ENCODE measurements at regions not wholly inside any gene's neighbourhood (a gene's known extent, or its start where the extent isn't known, plus 50 kb on each side); places are given as distances from the start of the nearest gene placed in this dataset.

DNA sequence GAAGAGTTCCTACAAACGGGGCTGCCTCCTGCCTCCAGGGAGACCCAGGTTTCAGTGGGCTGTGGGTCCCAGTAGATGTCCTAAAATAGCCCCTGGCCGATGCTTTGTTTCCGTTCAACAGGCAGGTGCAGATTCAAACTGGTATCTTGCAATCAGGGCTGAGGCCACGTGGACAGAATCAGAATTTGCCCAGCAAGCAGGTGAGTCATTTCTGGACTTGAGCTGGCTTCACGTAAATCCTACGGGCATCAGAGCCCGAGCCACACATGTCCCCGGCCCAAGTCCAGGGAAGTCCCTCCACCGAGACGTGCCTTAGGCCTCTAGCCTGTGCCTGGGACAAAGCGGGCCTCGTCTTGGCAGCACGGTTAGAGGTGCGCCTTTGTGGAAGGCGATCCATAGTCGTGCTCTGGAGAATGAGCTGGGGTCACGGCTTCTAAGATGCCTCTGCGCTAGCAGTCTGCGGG lies 101.6 kb upstream of the FRMD1 start:
- TF ChIP-seq, protein P1, sequence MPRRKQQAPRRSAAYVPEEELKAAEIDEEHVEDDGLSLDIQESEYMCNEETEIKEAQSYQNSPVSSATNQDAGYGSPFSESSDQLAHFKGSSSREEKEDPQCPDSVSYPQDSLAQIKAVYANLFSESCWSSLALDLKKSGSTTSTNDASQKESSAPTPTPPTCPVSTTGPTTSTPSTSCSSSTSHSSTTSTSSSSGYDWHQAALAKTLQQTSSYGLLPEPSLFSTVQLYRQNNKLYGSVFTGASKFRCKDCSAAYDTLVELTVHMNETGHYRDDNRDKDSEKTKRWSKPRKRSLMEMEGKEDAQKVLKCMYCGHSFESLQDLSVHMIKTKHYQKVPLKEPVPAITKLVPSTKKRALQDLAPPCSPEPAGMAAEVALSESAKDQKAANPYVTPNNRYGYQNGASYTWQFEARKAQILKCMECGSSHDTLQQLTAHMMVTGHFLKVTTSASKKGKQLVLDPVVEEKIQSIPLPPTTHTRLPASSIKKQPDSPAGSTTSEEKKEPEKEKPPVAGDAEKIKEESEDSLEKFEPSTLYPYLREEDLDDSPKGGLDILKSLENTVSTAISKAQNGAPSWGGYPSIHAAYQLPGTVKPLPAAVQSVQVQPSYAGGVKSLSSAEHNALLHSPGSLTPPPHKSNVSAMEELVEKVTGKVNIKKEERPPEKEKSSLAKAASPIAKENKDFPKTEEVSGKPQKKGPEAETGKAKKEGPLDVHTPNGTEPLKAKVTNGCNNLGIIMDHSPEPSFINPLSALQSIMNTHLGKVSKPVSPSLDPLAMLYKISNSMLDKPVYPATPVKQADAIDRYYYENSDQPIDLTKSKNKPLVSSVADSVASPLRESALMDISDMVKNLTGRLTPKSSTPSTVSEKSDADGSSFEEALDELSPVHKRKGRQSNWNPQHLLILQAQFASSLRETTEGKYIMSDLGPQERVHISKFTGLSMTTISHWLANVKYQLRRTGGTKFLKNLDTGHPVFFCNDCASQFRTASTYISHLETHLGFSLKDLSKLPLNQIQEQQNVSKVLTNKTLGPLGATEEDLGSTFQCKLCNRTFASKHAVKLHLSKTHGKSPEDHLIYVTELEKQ (CRISPR knock-in tag; IDR thresholded peaks at IDR 0.05): no peak
- TF ChIP-seq TCF7 (IDR thresholded peaks at IDR 0.05; ENCODE audit: borderline replicate concordance) (no peak), MYC (IDR thresholded peaks at IDR 0.05; ENCODE audit: low read depth, low read length) (no peak), MYC (CRISPR knock-in tag; IDR thresholded peaks at IDR 0.05; ENCODE audit: borderline replicate concordance, low read depth) (no peak), MECOM (CRISPR knock-in tag; IDR thresholded peaks at IDR 0.05) (no peak), EP300 (IDR thresholded peaks at IDR 0.05; ENCODE audit: low read length) (no peak), MAFK (IDR thresholded peaks at IDR 0.05; ENCODE audit: low read length) (no peak), TAF1 (IDR thresholded peaks at IDR 0.05; ENCODE audit: control insufficient read depth, extremely low read depth, insufficient read depth, low read length, severe bottlenecking) (no peak), EWSR1 (IDR thresholded peaks at IDR 0.05; ENCODE audit: borderline replicate concordance, low read depth, partially characterized antibody) (no peak), RCOR1 (IDR thresholded peaks at IDR 0.05; ENCODE audit: borderline replicate concordance in 1 of 2, low read depth in 2 of 2, low read length in 2 of 2) (no peak), POLR3A (IDR thresholded peaks at IDR 0.05; ENCODE audit: borderline replicate concordance, extremely low read depth, insufficient read depth, insufficient read length) (no peak), ZNF830 (CRISPR knock-in tag; IDR thresholded peaks at IDR 0.05) (no peak)
- TF ChIP-seq, protein P2, sequence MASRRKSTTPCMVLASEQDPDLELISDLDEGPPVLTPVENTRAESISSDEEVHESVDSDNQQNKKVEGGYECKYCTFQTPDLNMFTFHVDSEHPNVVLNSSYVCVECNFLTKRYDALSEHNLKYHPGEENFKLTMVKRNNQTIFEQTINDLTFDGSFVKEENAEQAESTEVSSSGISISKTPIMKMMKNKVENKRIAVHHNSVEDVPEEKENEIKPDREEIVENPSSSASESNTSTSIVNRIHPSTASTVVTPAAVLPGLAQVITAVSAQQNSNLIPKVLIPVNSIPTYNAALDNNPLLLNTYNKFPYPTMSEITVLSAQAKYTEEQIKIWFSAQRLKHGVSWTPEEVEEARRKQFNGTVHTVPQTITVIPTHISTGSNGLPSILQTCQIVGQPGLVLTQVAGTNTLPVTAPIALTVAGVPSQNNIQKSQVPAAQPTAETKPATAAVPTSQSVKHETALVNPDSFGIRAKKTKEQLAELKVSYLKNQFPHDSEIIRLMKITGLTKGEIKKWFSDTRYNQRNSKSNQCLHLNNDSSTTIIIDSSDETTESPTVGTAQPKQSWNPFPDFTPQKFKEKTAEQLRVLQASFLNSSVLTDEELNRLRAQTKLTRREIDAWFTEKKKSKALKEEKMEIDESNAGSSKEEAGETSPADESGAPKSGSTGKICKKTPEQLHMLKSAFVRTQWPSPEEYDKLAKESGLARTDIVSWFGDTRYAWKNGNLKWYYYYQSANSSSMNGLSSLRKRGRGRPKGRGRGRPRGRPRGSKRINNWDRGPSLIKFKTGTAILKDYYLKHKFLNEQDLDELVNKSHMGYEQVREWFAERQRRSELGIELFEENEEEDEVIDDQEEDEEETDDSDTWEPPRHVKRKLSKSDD (conservative IDR thresholded peaks at IDR 0.05; ENCODE audit: low read length): no peak
- TF ChIP-seq, protein P3, sequence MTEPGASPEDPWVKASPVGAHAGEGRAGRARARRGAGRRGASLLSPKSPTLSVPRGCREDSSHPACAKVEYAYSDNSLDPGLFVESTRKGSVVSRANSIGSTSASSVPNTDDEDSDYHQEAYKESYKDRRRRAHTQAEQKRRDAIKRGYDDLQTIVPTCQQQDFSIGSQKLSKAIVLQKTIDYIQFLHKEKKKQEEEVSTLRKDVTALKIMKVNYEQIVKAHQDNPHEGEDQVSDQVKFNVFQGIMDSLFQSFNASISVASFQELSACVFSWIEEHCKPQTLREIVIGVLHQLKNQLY (CRISPR knock-in tag; conservative IDR thresholded peaks at IDR 0.05): no peak
